Thoracic aorta (tissue), 2 donors: ENCODE measurements at regions not wholly inside any gene's neighbourhood (a gene's known extent, or its start where the extent isn't known, plus 50 kb on each side); places are given as distances from the start of the nearest gene placed in this dataset.

ENCODE experiments used
- ATAC-seq: fragments of 150-250 bp; one replicate; pipeline ENCODE4 v1.8.0; 2017; ENCODE audit warnings: low read depth; ENCODE audit not compliant: insufficient number of reproducible peaks, low FRiP score
- DNase-seq: peaks from one replicate; pipeline ENCODE4 v3.0.0-alpha.2; 2020; ENCODE audit warnings: low spot score
- H3K27ac ChIP-seq, 2 donors: fragments of 200-600 bp; sonication (generic); 1 replicate in 1 of 2; 2 replicates in 1 of 2; pipeline ENCODE4 v1.5.1; 2016; ENCODE audit warnings: mild to moderate bottlenecking in 2 of 2, moderate library complexity in 2 of 2
- H3K27me3 ChIP-seq: fragments of 200-600 bp; sonication (generic); replicated peaks from 2 replicates; pipeline ENCODE4 v1.6.0; 2016; ENCODE audit warnings: mild to moderate bottlenecking; ENCODE audit not compliant: insufficient read depth
- H3K36me3 ChIP-seq: fragments of 200-600 bp; sonication (generic); one replicate; pipeline ENCODE4 v1.5.1; 2016
- H3K4me1 ChIP-seq, 2 donors: fragments of 200-600 bp; sonication (generic); 1 replicate in 1 of 2; 2 replicates in 1 of 2; pipeline versions ENCODE4 v1.5.1 to v1.6.0; 2016; ENCODE audit warnings: low read depth in 2 of 2, mild to moderate bottlenecking in 1 of 2; ENCODE audit not compliant: control insufficient read depth in 1 of 2
- H3K4me3 ChIP-seq: fragments of 200-600 bp; sonication (generic); 2 replicates; pipeline ENCODE4 v1.5.1; 2016; ENCODE audit warnings: mild to moderate bottlenecking
- H3K9me3 ChIP-seq: fragments of 200-600 bp; sonication (generic); 2 replicates; pipeline ENCODE4 v1.5.1; 2016
- TF ChIP-seq, protein P1 (sequence below): fragments of 200-600 bp; sonication (generic); IDR thresholded peaks from one replicate; pipeline ENCODE4 v1.5.1; 2019; ENCODE audit warnings: antibody characterized with exemption

DNA sequence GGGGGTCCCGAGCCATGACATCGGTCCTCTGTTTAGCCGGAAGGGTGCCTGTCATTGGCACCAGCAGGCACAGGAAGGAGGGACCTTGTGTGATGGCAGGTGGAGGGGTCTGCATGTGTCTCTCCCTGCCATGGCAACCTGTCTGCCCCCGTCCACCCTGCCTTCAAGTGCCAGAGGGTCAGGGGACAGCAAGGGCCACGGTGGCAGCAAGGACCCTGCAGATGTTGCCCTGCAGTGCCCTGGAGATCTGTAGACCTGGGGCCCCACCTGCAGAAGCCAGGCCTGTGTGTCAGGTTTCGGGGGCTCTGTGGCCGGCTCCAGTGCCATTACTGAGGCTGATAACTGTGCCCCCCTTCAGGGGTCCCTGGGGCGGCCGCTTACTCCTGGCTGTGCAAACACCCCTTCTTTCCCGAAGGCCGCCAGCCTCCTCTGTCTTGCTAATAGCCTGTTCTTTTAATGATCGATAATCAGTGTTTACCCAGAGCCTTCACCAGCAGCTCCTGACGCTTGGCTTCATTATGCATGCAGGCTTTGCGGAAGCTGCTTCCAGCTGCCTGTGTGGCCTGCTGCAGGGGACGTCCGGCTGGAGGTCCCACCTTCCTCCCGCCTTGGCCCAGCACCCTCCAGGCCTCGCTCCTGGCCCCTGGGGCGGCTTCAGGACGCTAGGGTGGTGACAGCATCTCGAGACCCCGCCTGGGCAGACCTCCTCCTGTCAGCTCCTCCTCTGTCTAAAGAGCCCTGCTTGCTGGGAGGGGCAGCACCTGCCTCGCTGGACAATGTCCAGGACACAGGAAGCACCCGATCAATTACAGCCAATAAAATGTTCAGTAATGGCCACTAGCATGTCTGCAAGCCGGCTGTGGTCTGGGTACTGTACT, 153.0 kb downstream of the KIF26A start:
- Histone ChIP-seq H3K4me3 (no peak overlapping the region), H3K27ac (no peak overlapping the region), H3K9me3 (no peaks in the 10 kb centered on the region), H3K4me1 (no peaks in the 10 kb centered on the region), H3K27me3 (no peaks in the 10 kb centered on the region), H3K36me3 (no peaks in the 10 kb centered on the region)
- DNase-seq (no peak), ATAC-seq (no peak)
- TF ChIP-seq, protein P1, sequence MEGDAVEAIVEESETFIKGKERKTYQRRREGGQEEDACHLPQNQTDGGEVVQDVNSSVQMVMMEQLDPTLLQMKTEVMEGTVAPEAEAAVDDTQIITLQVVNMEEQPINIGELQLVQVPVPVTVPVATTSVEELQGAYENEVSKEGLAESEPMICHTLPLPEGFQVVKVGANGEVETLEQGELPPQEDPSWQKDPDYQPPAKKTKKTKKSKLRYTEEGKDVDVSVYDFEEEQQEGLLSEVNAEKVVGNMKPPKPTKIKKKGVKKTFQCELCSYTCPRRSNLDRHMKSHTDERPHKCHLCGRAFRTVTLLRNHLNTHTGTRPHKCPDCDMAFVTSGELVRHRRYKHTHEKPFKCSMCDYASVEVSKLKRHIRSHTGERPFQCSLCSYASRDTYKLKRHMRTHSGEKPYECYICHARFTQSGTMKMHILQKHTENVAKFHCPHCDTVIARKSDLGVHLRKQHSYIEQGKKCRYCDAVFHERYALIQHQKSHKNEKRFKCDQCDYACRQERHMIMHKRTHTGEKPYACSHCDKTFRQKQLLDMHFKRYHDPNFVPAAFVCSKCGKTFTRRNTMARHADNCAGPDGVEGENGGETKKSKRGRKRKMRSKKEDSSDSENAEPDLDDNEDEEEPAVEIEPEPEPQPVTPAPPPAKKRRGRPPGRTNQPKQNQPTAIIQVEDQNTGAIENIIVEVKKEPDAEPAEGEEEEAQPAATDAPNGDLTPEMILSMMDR = no peak

DNA sequence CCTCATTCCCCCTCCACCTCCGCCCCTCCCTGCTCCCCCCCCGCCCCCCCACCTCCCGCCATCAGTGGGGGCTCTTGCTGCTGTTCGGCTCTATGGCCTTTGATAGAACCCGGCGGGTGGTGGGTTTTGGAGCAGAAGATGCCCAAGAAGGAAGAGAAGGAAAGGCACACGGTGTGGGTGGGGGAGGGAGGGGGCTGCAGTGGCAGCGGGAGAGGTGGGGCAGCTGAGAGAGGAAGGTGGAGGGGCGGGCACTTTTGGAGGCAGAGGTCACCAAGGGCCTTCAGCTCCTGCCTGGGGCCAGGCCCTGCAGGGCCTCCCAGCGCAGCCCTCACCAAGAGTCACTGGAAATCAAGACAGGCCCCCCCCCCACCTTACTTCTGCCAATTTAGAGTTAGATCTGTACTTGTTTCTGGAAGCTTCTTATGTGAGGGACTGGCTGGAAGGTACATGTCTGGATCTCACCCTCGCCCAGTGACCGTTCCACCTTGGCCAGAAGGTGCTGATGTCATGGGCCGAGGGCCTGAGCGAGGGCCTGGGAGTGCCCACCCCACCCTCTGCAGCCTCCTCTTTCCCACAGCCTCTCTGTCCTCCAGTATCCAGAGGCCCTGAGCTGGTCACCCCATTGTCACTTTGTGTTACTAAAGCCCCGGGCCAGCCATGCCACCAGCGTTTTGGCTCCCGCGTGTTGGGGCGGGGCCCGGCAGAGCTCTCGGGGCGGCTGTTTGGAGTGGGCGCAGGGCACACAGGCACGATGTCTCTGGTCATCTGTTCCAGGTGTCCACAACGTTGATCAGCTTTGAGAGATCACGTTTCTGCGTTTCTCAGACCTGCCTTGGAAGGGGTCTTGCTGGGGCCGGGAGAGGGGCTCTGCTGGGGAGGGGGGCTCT, 153.9 kb downstream of the KIF26A start:
- H3K27me3 ChIP-seq = no peaks in the 10 kb centered on the region
- H3K4me1 ChIP-seq = no peaks in the 10 kb centered on the region
- no peaks in the 10 kb centered on the region for H3K9me3 ChIP-seq
- H3K36me3 ChIP-seq = no peaks in the 10 kb centered on the region
- no peak overlapping the region for H3K4me3 ChIP-seq
- no peak for ATAC-seq
- DNase-seq = no peak
- H3K27ac ChIP-seq = no peak overlapping the region
- TF ChIP-seq, protein P1 = no peak

DNA sequence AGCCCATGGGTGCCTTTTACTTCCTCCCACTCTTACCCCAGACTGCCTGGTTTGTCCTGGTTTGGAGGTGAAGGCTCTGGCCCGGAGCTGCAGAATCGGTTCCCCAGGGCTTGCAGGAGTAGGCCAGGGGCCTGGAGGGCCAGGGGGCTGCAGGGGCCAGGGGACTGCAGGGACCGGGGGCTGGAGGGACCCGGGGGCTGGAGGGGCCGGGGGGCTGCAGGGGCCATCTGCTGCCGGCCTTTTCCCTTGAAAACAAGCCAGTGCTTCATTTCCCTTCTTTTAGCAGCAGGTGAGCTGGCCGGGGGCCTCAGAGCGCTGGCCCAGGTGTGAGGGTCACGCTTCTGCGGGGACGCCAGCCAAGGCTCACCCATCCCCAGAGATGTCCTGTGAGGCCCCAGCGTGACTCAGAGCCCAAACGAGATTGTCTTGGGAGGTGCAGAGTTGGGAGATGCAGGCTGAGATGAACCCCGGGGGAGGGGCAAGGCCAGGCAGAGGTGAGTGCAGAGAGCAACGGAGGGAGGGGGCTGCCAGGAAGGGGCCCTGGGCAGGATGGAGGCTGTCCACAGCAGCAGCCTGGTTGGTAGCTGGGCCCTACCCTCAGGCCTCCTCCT, 154.9 kb downstream of the KIF26A start:
- no peak for ATAC-seq
- no peak overlapping the region for H3K27ac ChIP-seq
- TF ChIP-seq, protein P1 = no peak
- no peaks in the 10 kb centered on the region for H3K27me3 ChIP-seq
- H3K9me3 ChIP-seq = no peaks in the 10 kb centered on the region
- H3K4me1 ChIP-seq = no peaks in the 10 kb centered on the region
- no peak overlapping the region for H3K4me3 ChIP-seq
- no peaks in the 10 kb centered on the region for H3K36me3 ChIP-seq
- DNase-seq = no peak

DNA sequence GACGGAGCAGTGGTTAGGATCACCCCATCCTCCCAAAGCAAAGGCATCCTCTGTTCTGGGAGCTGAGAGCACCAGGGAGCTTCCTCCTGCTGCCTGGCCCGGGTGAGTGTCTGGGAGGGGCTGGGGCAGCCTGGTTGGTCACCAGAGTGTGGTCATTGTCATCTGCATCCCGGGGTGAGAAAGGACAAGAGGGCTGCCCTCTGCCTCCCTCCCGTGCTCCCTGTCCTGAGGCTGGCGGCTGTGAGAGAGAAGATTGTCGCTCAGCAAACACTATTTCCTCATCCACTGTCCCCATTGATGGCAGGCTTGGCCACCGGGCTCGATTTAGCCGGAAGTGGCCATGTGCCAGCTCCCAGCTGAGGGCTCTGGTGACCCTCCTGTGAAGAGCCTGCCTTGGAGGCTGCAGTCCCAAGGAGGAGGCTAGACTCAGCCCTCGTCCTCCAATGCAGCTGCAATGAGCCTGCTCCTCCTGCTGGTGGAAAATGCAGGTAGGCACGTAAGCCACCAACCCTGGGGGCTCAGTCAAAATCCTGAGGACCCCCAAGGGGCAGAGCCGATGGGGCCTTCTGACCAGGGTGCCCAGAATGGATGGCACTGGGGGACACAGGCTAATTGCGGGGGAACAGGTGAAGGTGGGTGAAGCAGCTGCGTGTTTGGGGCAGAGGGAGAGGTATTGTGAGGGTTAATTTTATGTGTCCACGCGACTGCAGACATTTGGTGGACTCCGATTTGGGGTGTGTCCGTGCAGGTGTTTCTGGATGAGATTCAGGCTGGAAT, 155.7 kb downstream of the KIF26A start:
- no peaks in the 10 kb centered on the region for H3K27me3 ChIP-seq

More for the DNA sequence above, 155.7 kb downstream of the KIF26A start:
- no peak overlapping the region for H3K27ac ChIP-seq
- H3K4me3 ChIP-seq = no peak overlapping the region
- DNase-seq (no peak), ATAC-seq (no peak)
- H3K4me1 ChIP-seq = no peaks in the 10 kb centered on the region
- TF ChIP-seq, protein P1 = no peak
- H3K9me3 ChIP-seq = no peaks in the 10 kb centered on the region
- no peaks in the 10 kb centered on the region for H3K36me3 ChIP-seq
